H1 (cell line): ENCODE measurements at regions not wholly inside any gene's neighbourhood (a gene's known extent, or its start where the extent isn't known, plus 50 kb on each side); places are given as distances from the start of the nearest gene placed in this dataset.

Source experiments
- CTCF ChIA-PET: fragments of 300-600 bp; sonication (Branson Sonifier 250); formaldehyde crosslinking; loops from one replicate; lab custom pipeline; 2021; ENCODE audit not compliant: partially characterized antibody; lab: Charles Lee
- POLR2A ChIA-PET: fragments of 300-600 bp; sonication (Branson Sonifier 250); formaldehyde crosslinking; loops from one replicate; lab custom pipeline; 2021; ENCODE audit warnings: inconsistent platforms; ENCODE audit not compliant: partially characterized antibody; lab: Charles Lee
- DNase-seq, 2 experiments: peaks; one replicate each; pipeline versions ENCODE4 v3.0.0 to v3.0.0-alpha.2; 2010 to 2022; ENCODE audit warnings: low spot score in 2 of 2, low read depth in 1 of 2, mixed read lengths in 1 of 2
- FAIRE-seq: peaks from 2 replicates; lab custom pipeline; 2011; peaks lifted over from hg19 to GRCh38; lab: Jason Lieb, UNC
- H2AFZ ChIP-seq: 2 replicates; pipeline ENCODE4 v1.8.1; 2012; ENCODE audit warnings: low read length, inconsistent platforms
- H2AK5ac ChIP-seq: 2 replicates; pipeline ENCODE4 v1.6.1; 2013; ENCODE audit warnings: low read depth, low read length
- H2BK120ac ChIP-seq: replicated peaks from 2 replicates; pipeline ENCODE3; 2013; ENCODE audit warnings: low read depth, low read length, inconsistent platforms
- H2BK12ac ChIP-seq: 2 replicates; pipeline ENCODE4 v1.6.1; 2013; ENCODE audit warnings: low read depth, low read length
- H2BK15ac ChIP-seq: 2 replicates; pipeline ENCODE4 v1.6.1; 2013; ENCODE audit warnings: low read length
- H2BK20ac ChIP-seq: 2 replicates; pipeline ENCODE4 v1.6.1; 2013; ENCODE audit warnings: low read length
- H2BK5ac ChIP-seq: 2 replicates; pipeline ENCODE4 v1.6.1; 2013; ENCODE audit warnings: low read depth, low read length
- H3K14ac ChIP-seq: 2 replicates; pipeline ENCODE4 v1.6.1; 2013; ENCODE audit warnings: inconsistent platforms; ENCODE audit not compliant: insufficient read length
- H3K18ac ChIP-seq: 2 replicates; pipeline ENCODE4 v1.6.1; 2013; ENCODE audit warnings: low read length; ENCODE audit errors: extremely low read depth
- H3K23ac ChIP-seq: 2 replicates; pipeline ENCODE4 v1.6.1; 2013; ENCODE audit warnings: inconsistent platforms; ENCODE audit not compliant: insufficient read length
- H3K23me2 ChIP-seq: 2 replicates; pipeline ENCODE4 v1.6.1; 2013; ENCODE audit warnings: low read depth, low read length
- H3K27ac ChIP-seq: 2 replicates; pipeline ENCODE4 v1.6.1; 2011; ENCODE audit warnings: low read depth, low read length, inconsistent platforms
- H3K27me3 ChIP-seq, 4 experiments: replicated peaks in 1 of 4; 1 replicate in 1 of 4; 2 replicates in 3 of 4; pipeline versions ENCODE4 v1.6.1 to v1.8.1; 2011 to 2013; ENCODE audit warnings: low read length in 3 of 4, mild to moderate bottlenecking in 3 of 4, inconsistent platforms in 2 of 4, mixed read lengths in 2 of 4, moderate library complexity in 1 of 4; ENCODE audit not compliant: control insufficient read depth in 3 of 4, insufficient read depth in 3 of 4; ENCODE audit errors: extremely low read depth in 1 of 4
- H3K36me3 ChIP-seq, 4 experiments: 2 replicates each; pipeline versions ENCODE4 v1.6.1 to v1.8.1; 2011 to 2013; ENCODE audit warnings: mild to moderate bottlenecking in 4 of 4, low read length in 3 of 4, moderate library complexity in 2 of 4, control low read depth in 1 of 4, inconsistent platforms in 1 of 4; ENCODE audit not compliant: insufficient read depth in 4 of 4, control insufficient read depth in 2 of 4
- H3K4ac ChIP-seq: replicated peaks from 2 replicates; pipeline ENCODE3; 2013; ENCODE audit warnings: low read length, low read depth, mixed read lengths, inconsistent platforms; ENCODE audit not compliant: insufficient read length
- H3K4me1 ChIP-seq, 4 experiments: replicated peaks in 1 of 4; 1 replicate in 1 of 4; 2 replicates in 3 of 4; pipeline versions ENCODE4 v1.6.1 to v1.8.1; 2011 to 2013; ENCODE audit warnings: low read length in 3 of 4, inconsistent platforms in 2 of 4, mixed read lengths in 1 of 4; ENCODE audit not compliant: insufficient read depth in 4 of 4, control insufficient read depth in 3 of 4
- H3K4me2 ChIP-seq, 2 experiments: 2 replicates each; pipeline versions ENCODE4 v1.6.1 to v1.8.1; 2011 to 2013; ENCODE audit warnings: low read depth in 2 of 2, low read length in 2 of 2, control low read depth in 1 of 2, inconsistent platforms in 1 of 2, mild to moderate bottlenecking in 1 of 2; ENCODE audit not compliant: insufficient read depth in 1 of 2
- H3K4me3 ChIP-seq, 4 experiments: fragments of 200-600, 300-600 bp in 1 of 4; sonication (generic), shearing (Covaris generic), sonication (Bioruptor Twin) in 1 of 4; 2 replicates each; pipeline versions ENCODE4 v1.5.1 to v1.8.1; 2011 to 2016; ENCODE audit warnings: low read length in 4 of 4, low read depth in 3 of 4, control low read depth in 2 of 4, inconsistent platforms in 2 of 4, mild to moderate bottlenecking in 2 of 4, mixed read lengths in 1 of 4, moderate library complexity in 1 of 4; ENCODE audit not compliant: insufficient read depth in 2 of 4; ENCODE audit errors: extremely low read depth in 1 of 4
- H3K56ac ChIP-seq: replicated peaks from 2 replicates; pipeline ENCODE3; 2013; ENCODE audit warnings: low read depth, mild to moderate bottlenecking, mixed read lengths, low read length, inconsistent platforms; ENCODE audit not compliant: insufficient read length
- H3K79me1 ChIP-seq: 2 replicates; pipeline ENCODE4 v1.6.1; 2013; ENCODE audit warnings: low read depth, low read length, control low read depth
- H3K79me2 ChIP-seq, 2 experiments: 2 replicates each; pipeline versions ENCODE4 v1.6.1 to v1.8.1; 2012 to 2013; ENCODE audit warnings: low read length in 2 of 2, mild to moderate bottlenecking in 2 of 2, inconsistent platforms in 1 of 2; ENCODE audit not compliant: insufficient read depth in 2 of 2, control insufficient read depth in 1 of 2
- H3K9ac ChIP-seq, 4 experiments: replicated peaks in 1 of 4; 1 replicate in 1 of 4; 2 replicates in 3 of 4; pipeline versions ENCODE4 v1.6.1 to v1.8.1; 2011 to 2013; ENCODE audit warnings: low read depth in 3 of 4, low read length in 3 of 4, control low read depth in 2 of 4, mild to moderate bottlenecking in 2 of 4, moderate library complexity in 2 of 4, inconsistent platforms in 1 of 4; ENCODE audit errors: extremely low read depth in 1 of 4
- H3K9me3 ChIP-seq, 2 experiments: 2 replicates each; pipeline versions ENCODE4 v1.6.1 to v1.8.1; 2012 to 2013; ENCODE audit warnings: mild to moderate bottlenecking in 2 of 2, moderate library complexity in 2 of 2, control low read depth in 1 of 2, inconsistent platforms in 1 of 2, low read depth in 1 of 2, low read length in 1 of 2, mixed read lengths in 1 of 2; ENCODE audit not compliant: insufficient read depth in 2 of 2
- H4K20me1 ChIP-seq, 2 experiments: replicated peaks in 1 of 2; 2 replicates each; pipeline versions ENCODE3 to v1.8.1; 2011 to 2013; ENCODE audit warnings: inconsistent platforms in 2 of 2, low read length in 2 of 2, mild to moderate bottlenecking in 1 of 2; ENCODE audit not compliant: insufficient read depth in 2 of 2, control insufficient read depth in 1 of 2
- H4K5ac ChIP-seq: 2 replicates; pipeline ENCODE4 v1.6.1; 2013; ENCODE audit warnings: low read length, low read depth, mixed read lengths, inconsistent platforms; ENCODE audit not compliant: insufficient read length
- H4K8ac ChIP-seq: 2 replicates; pipeline ENCODE4 v1.8.0; 2013; ENCODE audit warnings: mild to moderate bottlenecking, moderate library complexity, low read length, inconsistent platforms; ENCODE audit not compliant: insufficient read depth; ENCODE audit errors: extremely low read depth
- H4K91ac ChIP-seq: replicated peaks from 2 replicates; pipeline ENCODE3; 2013; ENCODE audit warnings: low read length, mixed read lengths, inconsistent platforms; ENCODE audit not compliant: insufficient read length
- HDAC2 ChIP-seq, 2 experiments: fragments of 300-600 bp in 1 of 2; sonication (generic) in 1 of 2; IDR thresholded peaks; 2 replicates each; pipeline ENCODE4 v1.6.1; 2011 to 2012; ENCODE audit warnings: low read depth in 2 of 2, low read length in 2 of 2, mild to moderate bottlenecking in 2 of 2, moderate library complexity in 2 of 2, borderline replicate concordance in 1 of 2, inconsistent platforms in 1 of 2
- SAP30 ChIP-seq: fragments of 300-600 bp; sonication (generic); IDR thresholded peaks from 2 replicates; pipeline ENCODE4 v1.7.1; 2012; ENCODE audit warnings: low read length, moderate library complexity, mild to moderate bottlenecking, inconsistent platforms; ENCODE audit not compliant: insufficient read depth, insufficient replicate concordance
- TAF7 ChIP-seq: optimal IDR thresholded peaks from 2 replicates; pipeline ENCODE3; 2011; ENCODE audit warnings: low read depth, mild to moderate bottlenecking, inconsistent platforms, low read length, moderate library complexity, borderline replicate concordance
- TCF12 ChIP-seq: IDR thresholded peaks from 2 replicates; pipeline ENCODE4 v1.6.1; 2011; ENCODE audit warnings: low read depth, mild to moderate bottlenecking, low read length
- WGBS, 2 experiments: shearing (Covaris generic) in 1 of 2; methylation state at CpG; one replicate each; pipeline versions ENCODE4 v1.1.6 to v1.1.7; 2013 to 2015; ENCODE audit warnings: low lambda C conversion rate in 2 of 2, mixed read lengths in 2 of 2, inconsistent platforms in 1 of 2, low coverage in 1 of 2, missing lambda C conversion rate in 1 of 2; ENCODE audit not compliant: insufficient replicate concordance in 2 of 2, insufficient coverage in 1 of 2, insufficient read length in 1 of 2; ENCODE audit errors: extremely low coverage in 1 of 2, missing lambda C conversion rate in 1 of 2; 5-methylcytosine and 5-hydroxymethylcytosine counted together

DNA sequence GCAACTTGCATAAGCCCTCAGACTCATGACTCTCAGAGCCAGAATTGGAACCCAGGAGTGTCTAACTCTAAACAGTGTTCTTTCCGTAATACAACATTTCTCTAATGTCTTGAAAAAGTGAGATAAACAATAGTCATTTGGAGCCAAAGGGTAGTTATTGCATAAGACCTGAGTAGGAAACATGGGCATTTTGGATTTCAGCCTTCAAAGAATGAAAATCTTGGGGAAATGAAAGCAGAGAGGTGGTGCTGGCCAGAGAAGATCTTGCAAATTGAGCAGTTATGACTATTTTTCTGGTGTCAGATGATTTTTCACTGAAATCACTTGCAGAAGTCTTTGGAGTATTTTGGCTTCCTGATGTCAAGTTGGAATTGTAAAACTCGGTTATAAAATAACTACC, 379.4 kb downstream of the DIPK2A start:
- CTCF ChIA-PET, result no interaction called here
- H3K36me3 ChIP-seq, result no peaks in the 10 kb centered on the region
- POLR2A ChIA-PET, result no interaction called here
- H3K56ac ChIP-seq, result no peak overlapping the region
- H4K5ac ChIP-seq, result no peak overlapping the region
- H2BK5ac ChIP-seq, result no peak overlapping the region
- H2BK20ac ChIP-seq, result no peak overlapping the region
- no peak overlapping the region for H3K18ac ChIP-seq
- no peak for TF ChIP-seq SAP30
- no peak for TF ChIP-seq TCF12
- TF ChIP-seq TAF7, result no peak
- TF ChIP-seq HDAC2 (IDR thresholded peaks at IDR 0.05; ENCODE audit: borderline replicate concordance in 1 of 2, low read depth in 2 of 2, low read length in 2 of 2), result no peak
- H2AFZ ChIP-seq, result no peak overlapping the region
- H3K23ac ChIP-seq, result no peak overlapping the region
- no peak overlapping the region for H3K14ac ChIP-seq
- no peak overlapping the region for H2AK5ac ChIP-seq
- no peaks in the 10 kb centered on the region for H3K9me3 ChIP-seq
- no peaks in the 10 kb centered on the region for H4K20me1 ChIP-seq
- H3K4me3 ChIP-seq, result no peak overlapping the region
- no peaks in the 10 kb centered on the region for H3K79me1 ChIP-seq
- H4K91ac ChIP-seq, result no peak overlapping the region
- H2BK12ac ChIP-seq, result no peak overlapping the region
- FAIRE-seq (no peak), DNase-seq (no peak)
- no peak overlapping the region for H3K4me2 ChIP-seq
- H4K8ac ChIP-seq, result no peak overlapping the region
- H2BK15ac ChIP-seq, result no peak overlapping the region
- H3K4ac ChIP-seq, result no peak overlapping the region
- WGBS, 2 experiments, result 91% methylated on average over 2 of the region's 2 CpGs; no CpG with 5 or more reads in 1 of the 2 experiments
- no peak overlapping the region for H2BK120ac ChIP-seq
- no peaks in the 10 kb centered on the region for H3K79me2 ChIP-seq
- H3K23me2 ChIP-seq, result no peaks in the 10 kb centered on the region
- no peak overlapping the region for H3K9ac ChIP-seq
- no peak overlapping the region for H3K27ac ChIP-seq
- H3K27me3 ChIP-seq, result no peaks in the 10 kb centered on the region
- no peaks in the 10 kb centered on the region for H3K4me1 ChIP-seq
